ENCODE measurements at regions not wholly inside any gene's neighbourhood (a gene's known extent, or its start where the extent isn't known, plus 50 kb on each side); places are given as distances from the start of the nearest gene placed in this dataset.

- no peak for TF ChIP-seq REST (IDR thresholded peaks at IDR 0.05; ENCODE audit: insufficient read depth in 1 of 2, low read depth in 2 of 2, low read length in 1 of 2)
- no peak for TF ChIP-seq CTCF (IDR thresholded peaks at IDR 0.05)
- TF ChIP-seq POLR2AphosphoS5 (IDR thresholded peaks at IDR 0.05; ENCODE audit: low read depth, low read length), result no peak
Measured at GRCh38 chr11:30758012-30758411, 171.9 kb upstream of the MPPED2 start.

Measured in Panc1 (cell line).